Tibial nerve (tissue), 4 donors: ENCODE measurements at regions not wholly inside any gene's neighbourhood (a gene's known extent, or its start where the extent isn't known, plus 50 kb on each side); places are given as distances from the start of the nearest gene placed in this dataset.

Experiments used
- DNase-seq, 2 donors: peaks; one replicate each; pipeline ENCODE4 v3.0.0-alpha.2; 2019; ENCODE audit warnings: low spot score in 2 of 2
- H3K27ac ChIP-seq, 4 donors: fragments of 200-600 bp; sonication (generic) in 3 of 4; one replicate each; pipeline ENCODE4 v1.5.1; 2017 to 2019; ENCODE audit warnings: mild to moderate bottlenecking in 1 of 4
- H3K27me3 ChIP-seq, 2 donors: fragments of 200-600 bp; sonication (generic) in 1 of 2; one replicate each; pipeline versions ENCODE4 v1.5.1 to v1.6.0; 2017 to 2019
- H3K36me3 ChIP-seq, 3 donors: fragments of 200-600 bp; sonication (generic); one replicate each; pipeline ENCODE4 v1.5.1; 2018 to 2019
- H3K4me1 ChIP-seq, 4 donors: fragments of 200-600 bp; sonication (generic) in 3 of 4; one replicate each; pipeline ENCODE4 v1.5.1; 2017 to 2019
- H3K4me3 ChIP-seq, 4 donors: fragments of 200-600 bp; sonication (generic) in 3 of 4; one replicate each; pipeline ENCODE4 v1.5.1; 2017 to 2019; ENCODE audit warnings: mild to moderate bottlenecking in 1 of 4, moderate library complexity in 1 of 4
- H3K9me3 ChIP-seq, 4 donors: fragments of 200-600 bp; sonication (generic) in 3 of 4; one replicate each; pipeline ENCODE4 v1.5.1; 2017 to 2019
- CTCF ChIP-seq, 5 experiments: fragments of 200-600 bp in 3 of 5; fragments of 450-650 bp in 2 of 5; sonication (generic) in 3 of 5; IDR thresholded peaks; one replicate each; pipeline ENCODE4 v1.5.1; 2016 to 2019; ENCODE audit warnings: antibody characterized with exemption in 5 of 5, mild to moderate bottlenecking in 3 of 5, moderate library complexity in 2 of 5
- EP300 ChIP-seq, 2 donors: sonication (generic); formaldehyde crosslinking; IDR thresholded peaks; one replicate each; pipeline ENCODE4 v1.6.1; 2017; ENCODE audit warnings: antibody characterized with exemption in 2 of 2, mild to moderate bottlenecking in 1 of 2
- POLR2A ChIP-seq, 2 donors: fragments of 450-650 bp; IDR thresholded peaks; one replicate each; pipeline ENCODE4 v1.6.1; 2017; ENCODE audit warnings: antibody characterized with exemption in 2 of 2, mild to moderate bottlenecking in 2 of 2, moderate library complexity in 2 of 2
- WGBS, 2 donors: methylation state at CpG; one replicate each; pipeline ENCODE4 v1.1.5; 2018; 5-methylcytosine and 5-hydroxymethylcytosine counted together

- no peak for TF ChIP-seq POLR2A (IDR thresholded peaks at IDR 0.05)
- no peak for TF ChIP-seq EP300 (IDR thresholded peaks at IDR 0.05)
- no peak for TF ChIP-seq CTCF (IDR thresholded peaks at IDR 0.05)
- DNase-seq, result no peak
- no peaks in the 10 kb centered on the region for H3K9me3 ChIP-seq
- no peaks in the 10 kb centered on the region for H3K27me3 ChIP-seq
- H3K4me3 ChIP-seq, result no peak overlapping the region
- H3K4me1 ChIP-seq, result no peaks in the 10 kb centered on the region
- 69 to 76% methylated on average over 2 of the region's 2 CpGs for WGBS, 2 donors
- no peaks in the 10 kb centered on the region for H3K36me3 ChIP-seq
- no peak overlapping the region for H3K27ac ChIP-seq
Measured at GRCh38 chr9:1261266-1261665, 211.1 kb downstream of the DMRT2 start.

- TF ChIP-seq CTCF (IDR thresholded peaks at IDR 0.05), result no peak
- TF ChIP-seq POLR2A (IDR thresholded peaks at IDR 0.05), result no peak
- TF ChIP-seq EP300 (IDR thresholded peaks at IDR 0.05), result no peak
- Histone ChIP-seq H3K9me3 (no peaks in the 10 kb centered on the region), H3K27ac (no peak overlapping the region), H3K4me3 (no peak overlapping the region), H3K27me3 (no peaks in the 10 kb centered on the region), H3K4me1 (no peaks in the 10 kb centered on the region), H3K36me3 (no peaks in the 10 kb centered on the region)
- 73 to 83% methylated on average over 6 of the region's 6 CpGs for WGBS, 2 donors
- DNase-seq, result no peak
Measured at GRCh38 chr9:1261879-1262766, 212.0 kb downstream of the DMRT2 start.

GRCh38 chr9:1267141-1267570 is 217.0 kb downstream of the DMRT2 start:
- no peak overlapping the region for H3K27ac ChIP-seq
- H3K36me3 ChIP-seq, result no peaks in the 10 kb centered on the region
- H3K9me3 ChIP-seq, result no peaks in the 10 kb centered on the region
- no peak overlapping the region for H3K4me3 ChIP-seq
- no peaks in the 10 kb centered on the region for H3K4me1 ChIP-seq
- TF ChIP-seq CTCF (IDR thresholded peaks at IDR 0.05) (no peak), EP300 (IDR thresholded peaks at IDR 0.05) (no peak), POLR2A (IDR thresholded peaks at IDR 0.05) (no peak)
- no peaks in the 10 kb centered on the region for H3K27me3 ChIP-seq
- no peak for DNase-seq
- WGBS, 2 donors, result 60 to 73% methylated on average over 3 of the region's 3 CpGs

- H3K27ac ChIP-seq, result no peak overlapping the region
- H3K36me3 ChIP-seq, result no peaks in the 10 kb centered on the region
- WGBS, 2 donors, result 82 to 88% methylated on average over 5 of the region's 5 CpGs
- no peaks in the 10 kb centered on the region for H3K4me1 ChIP-seq
- no peak for DNase-seq
- TF ChIP-seq CTCF (IDR thresholded peaks at IDR 0.05), result no peak
- no peak for TF ChIP-seq EP300 (IDR thresholded peaks at IDR 0.05)
- no peak for TF ChIP-seq POLR2A (IDR thresholded peaks at IDR 0.05)
- no peaks in the 10 kb centered on the region for H3K27me3 ChIP-seq
- H3K9me3 ChIP-seq, result no peaks in the 10 kb centered on the region
- no peak overlapping the region for H3K4me3 ChIP-seq
Measured at GRCh38 chr9:1267581-1267980, 217.4 kb downstream of the DMRT2 start.

- Histone ChIP-seq H3K27ac (no peak overlapping the region), H3K4me1 (no peaks in the 10 kb centered on the region), H3K9me3 (no peaks in the 10 kb centered on the region), H3K4me3 (no peak overlapping the region), H3K36me3 (no peaks in the 10 kb centered on the region), H3K27me3 (no peaks in the 10 kb centered on the region)
- WGBS, 2 donors, result 40 to 48% methylated on average over 6 of the region's 6 CpGs
- no peak for TF ChIP-seq POLR2A (IDR thresholded peaks at IDR 0.05)
- no peak for DNase-seq
Measured at GRCh38 chr9:1269533-1270315, 219.6 kb downstream of the DMRT2 start.
